HG03571 (cell line): ENCODE measurements at regions not wholly inside any gene's neighbourhood (a gene's known extent, or its start where the extent isn't known, plus 50 kb on each side); places are given as distances from the start of the nearest gene placed in this dataset.
"Not testable (repeated sequence)": the region's sequence is repeated elsewhere in the genome, so short reads cannot be mapped to it uniquely, and the experiment has no call there.

Source experiments
- ATAC-seq: cut with Tn5 transposase; IDR thresholded peaks from one replicate; pipeline ENCODE4 v1.9.1; 2021; ENCODE audit not compliant: unreplicated experiment

GRCh38 chrX:114028907-114029662 lies 554.8 kb upstream of the HTR2C start:
- no peak for ATAC-seq

GRCh38 chrX:114017086-114017485 lies 566.8 kb upstream of the HTR2C start:
- ATAC-seq, result no peak

- no peak for ATAC-seq
These were observed 567.9 kb upstream of the HTR2C start for GRCh38 chrX:114015966-114016365.

- ATAC-seq, result no peak
These were observed 577.2 kb upstream of the HTR2C start for GRCh38 chrX:114006664-114007063.

- no peak for ATAC-seq
These were observed 587.1 kb upstream of the HTR2C start for GRCh38 chrX:113996781-113997180.

GRCh38 chrX:113991720-113992119 lies 592.2 kb upstream of the HTR2C start:
- not testable (repeated sequence) for ATAC-seq

- not testable (repeated sequence) for ATAC-seq
These were observed 593.2 kb upstream of the HTR2C start for GRCh38 chrX:113990669-113991068.

- not testable (repeated sequence) for ATAC-seq
These were observed 595.5 kb upstream of the HTR2C start for GRCh38 chrX:113988315-113988935.

GRCh38 chrX:113986427-113986826 lies 597.5 kb upstream of the HTR2C start:
- ATAC-seq, result no peak

- ATAC-seq, result no peak
These were observed 601.1 kb upstream of the HTR2C start for GRCh38 chrX:113982766-113983165.

- no peak for ATAC-seq
These were observed 602.9 kb upstream of the HTR2C start for GRCh38 chrX:113980953-113981352.

GRCh38 chrX:113977887-113978286 lies 606.0 kb upstream of the HTR2C start:
- ATAC-seq, result no peak

GRCh38 chrX:113975441-113975840 lies 608.4 kb upstream of the HTR2C start:
- ATAC-seq, result no peak

- no peak for ATAC-seq
These were observed 609.0 kb upstream of the HTR2C start for GRCh38 chrX:113974881-113975280.

- no peak for ATAC-seq
These were observed 610.2 kb upstream of the HTR2C start for GRCh38 chrX:113973706-113974105.

GRCh38 chrX:113966791-113967190 lies 617.1 kb upstream of the HTR2C start:
- no peak for ATAC-seq

- ATAC-seq, result no peak
These were observed 621.5 kb upstream of the HTR2C start for GRCh38 chrX:113962343-113962742.

- no peak for ATAC-seq
These were observed 623.8 kb upstream of the HTR2C start for GRCh38 chrX:113959912-113960626.

- no peak for ATAC-seq
These were observed 627.0 kb upstream of the HTR2C start for GRCh38 chrX:113956936-113957335.

GRCh38 chrX:113954297-113954696 lies 629.6 kb upstream of the HTR2C start:
- ATAC-seq, result no peak

GRCh38 chrX:113950081-113950678 lies 633.7 kb upstream of the HTR2C start:
- no peak for ATAC-seq

- ATAC-seq, result no peak
These were observed 636.3 kb upstream of the HTR2C start for GRCh38 chrX:113947548-113947947.
